Chondrocyte (in vitro differentiated cells): ENCODE measurements at regions not wholly inside any gene's neighbourhood (a gene's known extent, or its start where the extent isn't known, plus 50 kb on each side); places are given as distances from the start of the nearest gene placed in this dataset.

Source experiments
- DNase-seq: peaks from one replicate; pipeline ENCODE4 v3.0.0; 2021; ENCODE audit warnings: mixed read lengths, low spot score
- H3K27ac Mint-ChIP-seq: one replicate; pipeline ENCODE4 v1.8.0; 2021; ENCODE audit warnings: mild to moderate bottlenecking, moderate library complexity, mixed read lengths; ENCODE audit not compliant: unreplicated experiment
- H3K27me3 Mint-ChIP-seq: 2 replicates; pipeline ENCODE4 v1.8.0; 2021; ENCODE audit warnings: low read depth, mixed read lengths
- H3K36me3 Mint-ChIP-seq: 2 replicates; pipeline ENCODE4 v1.8.0; 2021; ENCODE audit warnings: low read depth, mixed read lengths
- H3K4me1 Mint-ChIP-seq: 2 replicates; pipeline ENCODE4 v1.8.0; 2021; ENCODE audit warnings: low read depth, mild to moderate bottlenecking, mixed read lengths
- H3K4me3 Mint-ChIP-seq: one replicate; pipeline ENCODE4 v1.8.0; 2021; ENCODE audit warnings: mild to moderate bottlenecking, moderate library complexity, mixed read lengths; ENCODE audit not compliant: unreplicated experiment
- H3K9me3 Mint-ChIP-seq: 2 replicates; pipeline ENCODE4 v1.8.0; 2021; ENCODE audit warnings: low read depth, mixed read lengths
- TF ChIP-seq, protein P1 (sequence below): fragments of 200-600 bp; sonication (generic); IDR thresholded peaks from 2 replicates; pipeline ENCODE4 v1.5.0; 2021; ENCODE audit warnings: antibody characterized with exemption, mild to moderate bottlenecking, moderate library complexity

DNA sequence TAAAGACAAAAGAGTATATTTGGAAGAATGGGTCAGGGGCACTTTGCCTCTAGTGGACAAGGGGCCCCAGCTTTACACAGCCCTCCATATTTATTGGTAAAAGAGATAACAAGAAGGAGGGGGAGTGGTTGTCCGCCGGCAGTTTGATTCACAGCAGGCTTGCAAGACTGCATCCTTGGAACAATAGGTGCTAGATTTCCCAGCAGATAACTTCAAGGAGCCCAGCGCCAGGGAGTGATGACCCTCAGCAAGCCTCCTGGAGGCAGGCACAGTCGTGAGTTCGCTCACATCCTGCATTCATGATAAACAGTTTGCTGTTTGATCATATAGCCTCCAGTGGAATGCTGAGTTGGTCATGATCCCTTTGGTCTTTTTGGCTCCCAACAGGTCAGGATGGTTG is 67.8 kb upstream of the INCENP start:
- peaks cover 9% of the 10 kb centered on the region for H3K4me1 Mint-ChIP-seq
- TF ChIP-seq, protein P1, sequence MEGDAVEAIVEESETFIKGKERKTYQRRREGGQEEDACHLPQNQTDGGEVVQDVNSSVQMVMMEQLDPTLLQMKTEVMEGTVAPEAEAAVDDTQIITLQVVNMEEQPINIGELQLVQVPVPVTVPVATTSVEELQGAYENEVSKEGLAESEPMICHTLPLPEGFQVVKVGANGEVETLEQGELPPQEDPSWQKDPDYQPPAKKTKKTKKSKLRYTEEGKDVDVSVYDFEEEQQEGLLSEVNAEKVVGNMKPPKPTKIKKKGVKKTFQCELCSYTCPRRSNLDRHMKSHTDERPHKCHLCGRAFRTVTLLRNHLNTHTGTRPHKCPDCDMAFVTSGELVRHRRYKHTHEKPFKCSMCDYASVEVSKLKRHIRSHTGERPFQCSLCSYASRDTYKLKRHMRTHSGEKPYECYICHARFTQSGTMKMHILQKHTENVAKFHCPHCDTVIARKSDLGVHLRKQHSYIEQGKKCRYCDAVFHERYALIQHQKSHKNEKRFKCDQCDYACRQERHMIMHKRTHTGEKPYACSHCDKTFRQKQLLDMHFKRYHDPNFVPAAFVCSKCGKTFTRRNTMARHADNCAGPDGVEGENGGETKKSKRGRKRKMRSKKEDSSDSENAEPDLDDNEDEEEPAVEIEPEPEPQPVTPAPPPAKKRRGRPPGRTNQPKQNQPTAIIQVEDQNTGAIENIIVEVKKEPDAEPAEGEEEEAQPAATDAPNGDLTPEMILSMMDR = no peak
- no peaks in the 10 kb centered on the region for H3K27me3 Mint-ChIP-seq
- no peak overlapping the region for H3K4me3 Mint-ChIP-seq
- H3K9me3 Mint-ChIP-seq = no peaks in the 10 kb centered on the region
- no peak overlapping the region for H3K27ac Mint-ChIP-seq
- no peak for DNase-seq
- no peaks in the 10 kb centered on the region for H3K36me3 Mint-ChIP-seq

DNA sequence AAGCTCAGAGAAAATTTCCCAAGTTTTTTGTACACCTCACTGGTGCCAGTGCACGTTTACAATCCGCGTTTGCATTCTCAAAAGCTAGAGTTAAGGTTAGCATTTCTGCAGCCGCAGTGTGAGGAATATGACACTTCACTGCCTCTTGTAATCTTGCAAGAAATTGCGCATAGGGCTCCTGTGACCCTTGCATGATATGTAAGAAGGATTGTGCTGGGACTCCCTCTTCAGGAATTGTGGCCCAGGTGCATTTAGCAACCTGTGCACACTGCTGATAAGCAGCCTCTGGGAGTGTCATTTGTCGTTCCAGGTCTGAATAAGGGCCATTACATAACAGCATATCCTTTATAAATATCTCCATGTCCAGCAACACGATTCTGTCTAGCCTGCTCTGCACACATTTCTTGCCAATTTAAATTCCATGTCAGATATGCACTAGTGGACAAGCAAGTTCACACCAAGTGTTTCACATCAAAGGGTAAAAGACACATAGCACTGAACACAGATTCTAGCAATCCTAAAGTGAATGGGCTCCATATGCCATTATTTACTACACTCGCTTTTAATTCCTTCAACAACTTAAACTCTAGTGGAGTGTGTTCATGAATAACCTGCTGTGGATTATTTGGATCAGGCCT is 69.2 kb upstream of the INCENP start:
- no peak overlapping the region for H3K27ac Mint-ChIP-seq
- TF ChIP-seq, protein P1 = peak; percentile 74
- no peak for DNase-seq

DNA sequence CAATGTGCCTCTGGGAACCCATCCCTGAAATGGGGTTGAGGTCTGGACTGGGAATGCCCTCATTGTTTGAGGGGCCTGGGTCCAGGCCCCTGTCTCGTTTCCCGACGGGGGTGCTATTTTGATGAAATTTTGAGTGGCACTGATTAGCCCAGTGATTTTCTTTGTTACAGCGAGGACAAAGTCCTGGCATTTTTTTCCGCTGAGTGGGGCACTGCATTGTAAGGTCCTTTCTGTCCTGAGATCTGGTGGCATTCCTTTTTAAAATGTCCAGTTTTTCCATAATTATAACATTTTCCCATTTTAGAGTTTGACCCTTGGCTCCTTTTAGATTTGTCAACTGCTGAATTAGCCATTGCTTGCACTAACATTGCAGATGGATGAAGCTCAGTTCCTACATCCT is 69.7 kb upstream of the INCENP start:
- H3K27me3 Mint-ChIP-seq = no peaks in the 10 kb centered on the region

More for the DNA sequence above, 69.2 kb upstream of the INCENP start:
- Mint-ChIP-seq H3K4me1 (peaks cover 9% of the 10 kb centered on the region), H3K4me3 (no peak overlapping the region), H3K36me3 (no peaks in the 10 kb centered on the region), H3K27me3 (no peaks in the 10 kb centered on the region), H3K9me3 (no peaks in the 10 kb centered on the region)

DNA sequence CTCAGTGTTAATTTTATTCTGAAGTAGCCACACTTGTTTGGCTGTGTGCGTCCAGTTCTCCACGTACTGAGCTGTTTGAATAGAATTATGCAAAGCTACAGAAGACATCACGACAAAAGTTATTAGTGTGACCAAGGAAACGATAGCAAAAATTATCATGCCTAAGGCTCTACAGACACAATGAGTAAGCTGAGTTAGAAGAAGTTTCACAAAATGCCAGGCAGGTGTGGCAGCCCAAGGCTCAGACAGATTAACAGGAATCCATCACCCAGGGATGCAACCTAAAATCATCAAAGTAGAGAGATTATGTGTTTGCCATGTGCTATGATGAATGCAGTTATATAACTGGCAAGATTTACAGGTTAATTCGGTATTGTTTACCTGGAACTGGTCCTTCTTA is 73.1 kb upstream of the INCENP start:
- H3K27me3 Mint-ChIP-seq = no peaks in the 10 kb centered on the region
- H3K36me3 Mint-ChIP-seq = no peaks in the 10 kb centered on the region
- no peaks in the 10 kb centered on the region for H3K9me3 Mint-ChIP-seq
- no peak for DNase-seq
- peaks cover 19% of the 10 kb centered on the region for H3K4me1 Mint-ChIP-seq
- no peak overlapping the region for H3K4me3 Mint-ChIP-seq
- H3K27ac Mint-ChIP-seq = no peak overlapping the region
- TF ChIP-seq, protein P1 = no peak

More for the DNA sequence above, 69.7 kb upstream of the INCENP start:
- Mint-ChIP-seq H3K4me1 (peaks cover 9% of the 10 kb centered on the region), H3K4me3 (no peak overlapping the region), H3K9me3 (no peaks in the 10 kb centered on the region), H3K36me3 (no peaks in the 10 kb centered on the region), H3K27ac (no peak overlapping the region)
- DNase-seq = no peak
- TF ChIP-seq, protein P1 = no peak

GRCh38 chr11:62048100-62048499 is 75.7 kb upstream of the INCENP start:
- H3K4me3 Mint-ChIP-seq = no peak overlapping the region
- peaks cover 10% of the 10 kb centered on the region for H3K4me1 Mint-ChIP-seq

More at GRCh38 chr11:62048100-62048499, 75.7 kb upstream of the INCENP start:
- H3K36me3 Mint-ChIP-seq = no peaks in the 10 kb centered on the region
- no peaks in the 10 kb centered on the region for H3K27me3 Mint-ChIP-seq
- H3K9me3 Mint-ChIP-seq = no peaks in the 10 kb centered on the region
- DNase-seq = no peak
- H3K27ac Mint-ChIP-seq = peak overlapping the region; percentile 5
- TF ChIP-seq, protein P1 = no peak
